PFSK-1 (cell line): ENCODE measurements at regions not wholly inside any gene's neighbourhood (a gene's known extent, or its start where the extent isn't known, plus 50 kb on each side); places are given as distances from the start of the nearest gene placed in this dataset.

Experiments
- FOXP2 ChIP-seq: optimal IDR thresholded peaks from 2 replicates; pipeline ENCODE3; 2011; ENCODE audit warnings: borderline replicate concordance, control low read depth, inconsistent platforms; ENCODE audit not compliant: insufficient read depth; ENCODE audit errors: extremely low read length, extremely low read depth
- POLR2AphosphoS5 ChIP-seq: IDR thresholded peaks from 2 replicates; pipeline ENCODE4 v1.6.1; 2012; ENCODE audit warnings: low read depth, mild to moderate bottlenecking, control low read depth, low read length, moderate library complexity
- SIN3A ChIP-seq: IDR thresholded peaks from 2 replicates; pipeline ENCODE4 v1.6.1; 2012; ENCODE audit warnings: mild to moderate bottlenecking, low read length, moderate library complexity, borderline replicate concordance; ENCODE audit not compliant: insufficient read depth
- TAF1 ChIP-seq: IDR thresholded peaks from 2 replicates; pipeline ENCODE4 v1.6.1; 2012; ENCODE audit warnings: low read length, control low read depth, borderline replicate concordance; ENCODE audit not compliant: insufficient read depth
- TF ChIP-seq, protein P1 (sequence below), 2 experiments: IDR thresholded peaks; 2 replicates each; pipeline versions ENCODE4 v1.6.1 to v1.8.0; 2011 to 2012; ENCODE audit warnings: low read depth in 2 of 2, low read length in 2 of 2, control low read depth in 1 of 2, inconsistent platforms in 1 of 2, mild to moderate bottlenecking in 1 of 2, moderate library complexity in 1 of 2; ENCODE audit not compliant: insufficient read depth in 1 of 2

DNA sequence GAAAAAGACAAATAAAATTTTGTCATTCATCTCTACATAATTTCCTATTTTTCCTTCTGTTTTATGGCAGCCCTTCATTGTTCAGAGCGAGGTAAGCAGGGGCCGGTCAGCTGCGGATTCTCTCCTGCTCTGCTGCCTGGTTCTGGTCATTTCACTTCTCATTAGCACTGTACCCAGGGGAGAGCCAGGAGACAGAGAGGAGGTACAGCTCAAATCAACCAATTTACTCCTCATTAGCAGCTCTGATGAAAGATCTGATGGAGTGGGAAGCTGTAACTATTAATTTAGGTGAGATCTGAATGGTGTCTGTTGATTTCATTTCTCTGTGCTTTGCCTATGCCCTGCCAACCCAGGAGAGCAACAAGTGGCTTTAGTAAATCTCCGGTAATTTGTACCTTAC lies 241.5 kb upstream of the PFKP start:
- TF ChIP-seq, protein P1, sequence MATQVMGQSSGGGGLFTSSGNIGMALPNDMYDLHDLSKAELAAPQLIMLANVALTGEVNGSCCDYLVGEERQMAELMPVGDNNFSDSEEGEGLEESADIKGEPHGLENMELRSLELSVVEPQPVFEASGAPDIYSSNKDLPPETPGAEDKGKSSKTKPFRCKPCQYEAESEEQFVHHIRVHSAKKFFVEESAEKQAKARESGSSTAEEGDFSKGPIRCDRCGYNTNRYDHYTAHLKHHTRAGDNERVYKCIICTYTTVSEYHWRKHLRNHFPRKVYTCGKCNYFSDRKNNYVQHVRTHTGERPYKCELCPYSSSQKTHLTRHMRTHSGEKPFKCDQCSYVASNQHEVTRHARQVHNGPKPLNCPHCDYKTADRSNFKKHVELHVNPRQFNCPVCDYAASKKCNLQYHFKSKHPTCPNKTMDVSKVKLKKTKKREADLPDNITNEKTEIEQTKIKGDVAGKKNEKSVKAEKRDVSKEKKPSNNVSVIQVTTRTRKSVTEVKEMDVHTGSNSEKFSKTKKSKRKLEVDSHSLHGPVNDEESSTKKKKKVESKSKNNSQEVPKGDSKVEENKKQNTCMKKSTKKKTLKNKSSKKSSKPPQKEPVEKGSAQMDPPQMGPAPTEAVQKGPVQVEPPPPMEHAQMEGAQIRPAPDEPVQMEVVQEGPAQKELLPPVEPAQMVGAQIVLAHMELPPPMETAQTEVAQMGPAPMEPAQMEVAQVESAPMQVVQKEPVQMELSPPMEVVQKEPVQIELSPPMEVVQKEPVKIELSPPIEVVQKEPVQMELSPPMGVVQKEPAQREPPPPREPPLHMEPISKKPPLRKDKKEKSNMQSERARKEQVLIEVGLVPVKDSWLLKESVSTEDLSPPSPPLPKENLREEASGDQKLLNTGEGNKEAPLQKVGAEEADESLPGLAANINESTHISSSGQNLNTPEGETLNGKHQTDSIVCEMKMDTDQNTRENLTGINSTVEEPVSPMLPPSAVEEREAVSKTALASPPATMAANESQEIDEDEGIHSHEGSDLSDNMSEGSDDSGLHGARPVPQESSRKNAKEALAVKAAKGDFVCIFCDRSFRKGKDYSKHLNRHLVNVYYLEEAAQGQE (IDR thresholded peaks at IDR 0.05; ENCODE audit: insufficient read depth in 1 of 2, low read depth in 2 of 2, low read length in 2 of 2): no peak
- TF ChIP-seq POLR2AphosphoS5: no peak
- TF ChIP-seq TAF1: no peak
- TF ChIP-seq SIN3A: no peak
- TF ChIP-seq FOXP2: no peak

DNA sequence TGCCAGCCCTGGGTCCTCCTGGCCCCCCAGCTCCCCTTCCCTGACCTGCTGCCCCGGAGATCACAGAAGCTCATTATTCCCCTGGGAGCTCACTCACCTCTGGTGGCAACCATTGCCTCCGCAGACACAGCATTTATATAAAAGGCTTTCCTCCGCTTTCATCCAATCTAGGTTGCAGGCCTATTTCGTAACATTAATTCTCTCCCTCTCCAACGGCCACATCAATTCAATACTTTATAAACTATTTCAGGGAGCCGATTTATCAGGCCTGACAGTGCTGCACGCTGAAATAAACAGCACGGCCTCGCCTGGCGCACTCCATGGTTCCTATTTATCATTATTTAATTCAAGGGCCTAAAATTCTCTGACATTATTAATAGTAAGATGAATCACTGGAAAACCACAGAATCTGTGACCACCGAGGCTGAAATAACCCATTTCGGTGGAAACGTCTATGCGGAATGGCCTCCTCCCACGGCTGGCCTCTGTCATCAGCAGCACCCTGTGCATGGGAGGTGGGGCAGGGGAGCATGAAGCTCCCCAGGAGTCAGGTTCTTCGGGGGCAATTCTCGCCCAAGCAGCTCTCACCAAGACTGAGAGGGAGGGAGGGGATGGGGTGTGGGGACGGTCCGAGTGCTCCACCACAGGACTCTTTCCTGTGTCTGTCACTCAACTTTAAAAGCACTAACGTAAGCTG lies 249.3 kb upstream of the PFKP start:
- TF ChIP-seq FOXP2 (no peak), POLR2AphosphoS5 (no peak), TAF1 (no peak), SIN3A (no peak)
- TF ChIP-seq, protein P1 (IDR thresholded peaks at IDR 0.05; ENCODE audit: insufficient read depth in 1 of 2, low read depth in 2 of 2, low read length in 2 of 2): no peak

DNA sequence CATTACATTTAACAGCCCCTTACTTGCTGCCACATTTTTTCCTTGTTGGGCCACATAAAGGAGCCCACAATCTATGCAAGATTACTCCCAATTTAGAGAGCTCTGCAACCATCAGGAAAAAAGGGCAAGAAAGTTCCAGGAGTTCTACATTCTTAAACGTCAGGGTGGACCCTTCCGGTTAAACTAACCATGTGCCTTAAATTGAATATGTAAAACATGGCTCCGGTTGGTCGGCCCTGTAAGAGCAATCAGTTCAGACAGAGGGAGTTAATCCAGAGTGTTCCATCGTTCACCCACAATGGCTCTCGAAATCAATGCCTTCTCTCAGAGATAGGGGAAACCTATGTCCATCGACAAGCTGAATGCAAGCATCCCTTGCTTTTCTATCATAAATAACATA lies 253.7 kb upstream of the PFKP start:
- TF ChIP-seq TAF1 (no peak), POLR2AphosphoS5 (no peak), FOXP2 (no peak), SIN3A (no peak)
- TF ChIP-seq, protein P1 (IDR thresholded peaks at IDR 0.05; ENCODE audit: insufficient read depth in 1 of 2, low read depth in 2 of 2, low read length in 2 of 2): no peak

DNA sequence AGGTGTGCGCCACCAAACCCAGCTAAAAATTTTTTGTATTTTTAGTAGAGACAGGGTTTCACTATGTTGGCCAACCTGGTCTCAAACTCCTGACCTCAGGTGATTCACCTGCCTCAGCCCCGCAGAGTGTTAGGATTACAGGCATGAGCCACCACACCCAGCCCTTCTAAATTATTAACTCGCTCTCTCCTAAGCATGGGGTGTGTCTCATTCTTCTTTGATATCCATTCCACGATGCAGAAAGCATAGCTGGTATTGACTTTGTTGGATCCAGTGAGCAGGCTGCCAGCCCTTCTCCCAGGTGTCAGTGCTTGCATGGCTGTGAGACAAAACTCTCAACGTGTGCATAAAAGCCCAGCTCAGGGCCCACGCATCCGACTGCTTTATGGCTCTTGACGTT lies 254.1 kb upstream of the PFKP start:
- TF ChIP-seq POLR2AphosphoS5 (no peak), SIN3A (no peak), TAF1 (no peak), FOXP2 (no peak)
- TF ChIP-seq, protein P1 (IDR thresholded peaks at IDR 0.05; ENCODE audit: insufficient read depth in 1 of 2, low read depth in 2 of 2, low read length in 2 of 2): no peak
